Stomach (tissue), 4 donors: ENCODE measurements at regions not wholly inside any gene's neighbourhood (a gene's known extent, or its start where the extent isn't known, plus 50 kb on each side); places are given as distances from the start of the nearest gene placed in this dataset.

Experiments used
- CTCF ChIP-seq, 7 experiments: fragments of 450-650 bp in 4 of 7; fragments of 200-600 bp in 3 of 7; sonication (generic) in 3 of 7; IDR thresholded peaks; one replicate each; pipeline ENCODE4 v1.5.1; 2016 to 2019; ENCODE audit warnings: antibody characterized with exemption in 7 of 7, control low read depth in 2 of 7, mild to moderate bottlenecking in 1 of 7
- EP300 ChIP-seq: sonication (generic); formaldehyde crosslinking; IDR thresholded peaks from one replicate; pipeline ENCODE4 v1.6.1; 2017; ENCODE audit warnings: antibody characterized with exemption
- POLR2A ChIP-seq, 4 donors: fragments of 450-650 bp; IDR thresholded peaks; one replicate each; pipeline ENCODE4 v1.6.1; 2016; ENCODE audit warnings: antibody characterized with exemption in 4 of 4, control low read depth in 2 of 4, mild to moderate bottlenecking in 1 of 4, moderate library complexity in 1 of 4
- POLR2AphosphoS5 ChIP-seq, 3 donors: sonication (generic); formaldehyde crosslinking; IDR thresholded peaks; one replicate each; pipeline ENCODE4 v1.6.1; 2016; ENCODE audit warnings: antibody characterized with exemption in 3 of 3

GRCh38 chr6:1479601-1480221 lies 90.3 kb downstream of the FOXF2 start:
- TF ChIP-seq CTCF (IDR thresholded peaks at IDR 0.05) (no peak), POLR2AphosphoS5 (IDR thresholded peaks at IDR 0.05) (no peak), EP300 (no peak), POLR2A (IDR thresholded peaks at IDR 0.05) (no peak)
